DND-41 (cell line): ENCODE measurements at regions not wholly inside any gene's neighbourhood (a gene's known extent, or its start where the extent isn't known, plus 50 kb on each side); places are given as distances from the start of the nearest gene placed in this dataset.

Experiments
- ATAC-seq: fragments of 200-7000 bp; cut with Tn5 transposase; 3 replicates; pipeline ENCODE4 v1.9.1; 2021; ENCODE audit warnings: low read depth; ENCODE audit not compliant: insufficient read depth
- DNase-seq: peaks from one replicate; pipeline ENCODE4 v3.0.0-alpha.2; 2020
- H2AFZ ChIP-seq: 2 replicates; pipeline ENCODE4 v1.6.0; 2012; ENCODE audit warnings: low read depth, low read length
- H3K27ac ChIP-seq: 2 replicates; pipeline ENCODE4 v1.5.1; 2012; ENCODE audit warnings: low read length, inconsistent platforms
- H3K27me3 ChIP-seq: fragments of 200-600 bp; sonication (generic); 2 replicates; pipeline ENCODE4 v1.6.0; 2012; ENCODE audit warnings: low read length, mild to moderate bottlenecking, inconsistent platforms; ENCODE audit not compliant: insufficient read depth, poor library complexity
- H3K36me3 ChIP-seq: 2 replicates; pipeline ENCODE4 v1.5.1; 2012; ENCODE audit warnings: low read length, inconsistent platforms; ENCODE audit not compliant: insufficient read depth
- H3K4me1 ChIP-seq: 2 replicates; pipeline ENCODE4 v1.5.1; 2012; ENCODE audit warnings: mild to moderate bottlenecking, low read length; ENCODE audit not compliant: insufficient read depth
- H3K4me2 ChIP-seq: 2 replicates; pipeline ENCODE4 v1.6.0; 2012; ENCODE audit warnings: mild to moderate bottlenecking, moderate library complexity, low read length, inconsistent platforms; ENCODE audit not compliant: insufficient read depth
- H3K4me3 ChIP-seq, 2 experiments: fragments of 200-600 bp in 1 of 2; shearing (Covaris generic) in 1 of 2; 2 replicates each; pipeline ENCODE4 v1.5.1; 2012 to 2016; ENCODE audit warnings: inconsistent platforms in 2 of 2, low read length in 2 of 2, mild to moderate bottlenecking in 2 of 2, low read depth in 1 of 2, moderate library complexity in 1 of 2
- H3K79me2 ChIP-seq: 2 replicates; pipeline ENCODE4 v1.6.0; 2012; ENCODE audit warnings: low read length, inconsistent platforms; ENCODE audit not compliant: insufficient read depth
- H3K9ac ChIP-seq: 2 replicates; pipeline ENCODE4 v1.6.0; 2012; ENCODE audit warnings: low read depth, mild to moderate bottlenecking, inconsistent platforms, low read length, moderate library complexity
- H3K9me3 ChIP-seq: 2 replicates; pipeline ENCODE4 v1.5.1; 2012; ENCODE audit warnings: low read length, moderate library complexity, mild to moderate bottlenecking, inconsistent platforms; ENCODE audit not compliant: insufficient read depth, severe bottlenecking
- H4K20me1 ChIP-seq: 2 replicates; pipeline ENCODE4 v1.6.0; 2012; ENCODE audit warnings: low read length; ENCODE audit not compliant: insufficient read depth
- CTCF ChIP-seq: IDR thresholded peaks from 2 replicates; pipeline ENCODE4 v1.5.1; 2012; ENCODE audit warnings: borderline replicate concordance, low read length, moderate library complexity, mild to moderate bottlenecking; ENCODE audit not compliant: poor library complexity, severe bottlenecking; ENCODE audit errors: extremely low read depth
- EZH2 ChIP-seq: IDR thresholded peaks from 3 replicates; pipeline ENCODE4 v1.6.1; 2012; ENCODE audit warnings: borderline replicate concordance, low read depth, mild to moderate bottlenecking, moderate library complexity, low read length, inconsistent platforms; ENCODE audit not compliant: severe bottlenecking

GRCh38 chr10:57743711-57744110 is 524.0 kb downstream of the IPMK start:
- H2AFZ ChIP-seq: no peak overlapping the region
- TF ChIP-seq EZH2 (no peak), CTCF (no peak)
- no peaks in the 10 kb centered on the region for H3K4me1 ChIP-seq
- H3K36me3 ChIP-seq: no peaks in the 10 kb centered on the region
- H3K27ac ChIP-seq: no peak overlapping the region
- no peak overlapping the region for H3K4me3 ChIP-seq
- H3K9me3 ChIP-seq: no peaks in the 10 kb centered on the region
- no peak overlapping the region for H3K4me2 ChIP-seq
- H3K79me2 ChIP-seq: no peaks in the 10 kb centered on the region
- no peaks in the 10 kb centered on the region for H4K20me1 ChIP-seq
- H3K9ac ChIP-seq: no peak overlapping the region
- DNase-seq: no peak
- ATAC-seq: no peak
- no peaks in the 10 kb centered on the region for H3K27me3 ChIP-seq

GRCh38 chr10:57741751-57742150 is 525.9 kb downstream of the IPMK start:
- ATAC-seq (no peak), DNase-seq (no peak)
- Histone ChIP-seq H3K9ac (no peak overlapping the region), H3K4me3 (no peak overlapping the region), H3K36me3 (no peaks in the 10 kb centered on the region), H2AFZ (no peak overlapping the region), H3K4me2 (no peak overlapping the region), H3K79me2 (no peaks in the 10 kb centered on the region), H3K9me3 (no peaks in the 10 kb centered on the region), H4K20me1 (no peaks in the 10 kb centered on the region), H3K27ac (no peak overlapping the region), H3K27me3 (no peaks in the 10 kb centered on the region), H3K4me1 (no peaks in the 10 kb centered on the region)
- no peak for TF ChIP-seq CTCF
- TF ChIP-seq EZH2: no peak

GRCh38 chr10:57723305-57723704 is 544.4 kb downstream of the IPMK start:
- H3K27me3 ChIP-seq: no peaks in the 10 kb centered on the region
- no peak overlapping the region for H3K4me3 ChIP-seq
- ATAC-seq: no peak
- TF ChIP-seq EZH2 (no peak), CTCF (no peak)
- H3K27ac ChIP-seq: no peak overlapping the region
- no peaks in the 10 kb centered on the region for H3K9me3 ChIP-seq
- no peak overlapping the region for H3K9ac ChIP-seq
- no peaks in the 10 kb centered on the region for H4K20me1 ChIP-seq
- H3K4me1 ChIP-seq: no peaks in the 10 kb centered on the region
- H3K36me3 ChIP-seq: no peaks in the 10 kb centered on the region
- DNase-seq: no peak
- no peak overlapping the region for H2AFZ ChIP-seq
- no peak overlapping the region for H3K4me2 ChIP-seq
- H3K79me2 ChIP-seq: no peaks in the 10 kb centered on the region

- no peak overlapping the region for H3K9ac ChIP-seq
- no peak overlapping the region for H3K4me2 ChIP-seq
- H3K79me2 ChIP-seq: no peaks in the 10 kb centered on the region
- ATAC-seq: no peak
- no peaks in the 10 kb centered on the region for H4K20me1 ChIP-seq
- no peak for DNase-seq
- no peak overlapping the region for H3K4me3 ChIP-seq
- no peak overlapping the region for H3K27ac ChIP-seq
- no peaks in the 10 kb centered on the region for H3K4me1 ChIP-seq
- H3K27me3 ChIP-seq: no peaks in the 10 kb centered on the region
- no peaks in the 10 kb centered on the region for H3K9me3 ChIP-seq
- no peak overlapping the region for H2AFZ ChIP-seq
- no peaks in the 10 kb centered on the region for H3K36me3 ChIP-seq
- TF ChIP-seq EZH2 (no peak), CTCF (no peak)
Measured at GRCh38 chr10:57716884-57717283, 550.8 kb downstream of the IPMK start.
